H1 (cell line): ENCODE measurements at regions not wholly inside any gene's neighbourhood (a gene's known extent, or its start where the extent isn't known, plus 50 kb on each side); places are given as distances from the start of the nearest gene placed in this dataset.

ENCODE experiments used
- CTCF ChIA-PET: fragments of 300-600 bp; sonication (Branson Sonifier 250); formaldehyde crosslinking; loops from one replicate; lab custom pipeline; 2021; ENCODE audit not compliant: partially characterized antibody; lab: Charles Lee
- POLR2A ChIA-PET: fragments of 300-600 bp; sonication (Branson Sonifier 250); formaldehyde crosslinking; loops from one replicate; lab custom pipeline; 2021; ENCODE audit warnings: inconsistent platforms; ENCODE audit not compliant: partially characterized antibody; lab: Charles Lee
- DNase-seq, 2 experiments: peaks; one replicate each; pipeline versions ENCODE4 v3.0.0 to v3.0.0-alpha.2; 2010 to 2022; ENCODE audit warnings: low spot score in 2 of 2, low read depth in 1 of 2, mixed read lengths in 1 of 2
- FAIRE-seq: peaks from 2 replicates; lab custom pipeline; 2011; peaks lifted over from hg19 to GRCh38; lab: Jason Lieb, UNC
- H2AFZ ChIP-seq: 2 replicates; pipeline ENCODE4 v1.8.1; 2012; ENCODE audit warnings: low read length, inconsistent platforms
- H2AK5ac ChIP-seq: 2 replicates; pipeline ENCODE4 v1.6.1; 2013; ENCODE audit warnings: low read depth, low read length
- H2BK120ac ChIP-seq: replicated peaks from 2 replicates; pipeline ENCODE3; 2013; ENCODE audit warnings: low read depth, low read length, inconsistent platforms
- H2BK12ac ChIP-seq: 2 replicates; pipeline ENCODE4 v1.6.1; 2013; ENCODE audit warnings: low read depth, low read length
- H2BK15ac ChIP-seq: 2 replicates; pipeline ENCODE4 v1.6.1; 2013; ENCODE audit warnings: low read length
- H2BK20ac ChIP-seq: 2 replicates; pipeline ENCODE4 v1.6.1; 2013; ENCODE audit warnings: low read length
- H2BK5ac ChIP-seq: 2 replicates; pipeline ENCODE4 v1.6.1; 2013; ENCODE audit warnings: low read depth, low read length
- H3K14ac ChIP-seq: 2 replicates; pipeline ENCODE4 v1.6.1; 2013; ENCODE audit warnings: inconsistent platforms; ENCODE audit not compliant: insufficient read length
- H3K18ac ChIP-seq: 2 replicates; pipeline ENCODE4 v1.6.1; 2013; ENCODE audit warnings: low read length; ENCODE audit errors: extremely low read depth
- H3K23ac ChIP-seq: 2 replicates; pipeline ENCODE4 v1.6.1; 2013; ENCODE audit warnings: inconsistent platforms; ENCODE audit not compliant: insufficient read length
- H3K23me2 ChIP-seq: 2 replicates; pipeline ENCODE4 v1.6.1; 2013; ENCODE audit warnings: low read depth, low read length
- H3K27ac ChIP-seq: 2 replicates; pipeline ENCODE4 v1.6.1; 2011; ENCODE audit warnings: low read depth, low read length, inconsistent platforms
- H3K27me3 ChIP-seq, 4 experiments: replicated peaks in 1 of 4; 1 replicate in 1 of 4; 2 replicates in 3 of 4; pipeline versions ENCODE4 v1.6.1 to v1.8.1; 2011 to 2013; ENCODE audit warnings: low read length in 3 of 4, mild to moderate bottlenecking in 3 of 4, inconsistent platforms in 2 of 4, mixed read lengths in 2 of 4, moderate library complexity in 1 of 4; ENCODE audit not compliant: control insufficient read depth in 3 of 4, insufficient read depth in 3 of 4; ENCODE audit errors: extremely low read depth in 1 of 4
- H3K36me3 ChIP-seq, 4 experiments: 2 replicates each; pipeline versions ENCODE4 v1.6.1 to v1.8.1; 2011 to 2013; ENCODE audit warnings: mild to moderate bottlenecking in 4 of 4, low read length in 3 of 4, moderate library complexity in 2 of 4, control low read depth in 1 of 4, inconsistent platforms in 1 of 4; ENCODE audit not compliant: insufficient read depth in 4 of 4, control insufficient read depth in 2 of 4
- H3K4ac ChIP-seq: replicated peaks from 2 replicates; pipeline ENCODE3; 2013; ENCODE audit warnings: low read length, low read depth, mixed read lengths, inconsistent platforms; ENCODE audit not compliant: insufficient read length
- H3K4me1 ChIP-seq, 4 experiments: replicated peaks in 1 of 4; 1 replicate in 1 of 4; 2 replicates in 3 of 4; pipeline versions ENCODE4 v1.6.1 to v1.8.1; 2011 to 2013; ENCODE audit warnings: low read length in 3 of 4, inconsistent platforms in 2 of 4, mixed read lengths in 1 of 4; ENCODE audit not compliant: insufficient read depth in 4 of 4, control insufficient read depth in 3 of 4
- H3K4me2 ChIP-seq, 2 experiments: 2 replicates each; pipeline versions ENCODE4 v1.6.1 to v1.8.1; 2011 to 2013; ENCODE audit warnings: low read depth in 2 of 2, low read length in 2 of 2, control low read depth in 1 of 2, inconsistent platforms in 1 of 2, mild to moderate bottlenecking in 1 of 2; ENCODE audit not compliant: insufficient read depth in 1 of 2
- H3K4me3 ChIP-seq, 4 experiments: fragments of 200-600, 300-600 bp in 1 of 4; sonication (generic), shearing (Covaris generic), sonication (Bioruptor Twin) in 1 of 4; 2 replicates each; pipeline versions ENCODE4 v1.5.1 to v1.8.1; 2011 to 2016; ENCODE audit warnings: low read length in 4 of 4, low read depth in 3 of 4, control low read depth in 2 of 4, inconsistent platforms in 2 of 4, mild to moderate bottlenecking in 2 of 4, mixed read lengths in 1 of 4, moderate library complexity in 1 of 4; ENCODE audit not compliant: insufficient read depth in 2 of 4; ENCODE audit errors: extremely low read depth in 1 of 4
- H3K56ac ChIP-seq: replicated peaks from 2 replicates; pipeline ENCODE3; 2013; ENCODE audit warnings: low read depth, mild to moderate bottlenecking, mixed read lengths, low read length, inconsistent platforms; ENCODE audit not compliant: insufficient read length
- H3K79me1 ChIP-seq: 2 replicates; pipeline ENCODE4 v1.6.1; 2013; ENCODE audit warnings: low read depth, low read length, control low read depth
- H3K79me2 ChIP-seq, 2 experiments: 2 replicates each; pipeline versions ENCODE4 v1.6.1 to v1.8.1; 2012 to 2013; ENCODE audit warnings: low read length in 2 of 2, mild to moderate bottlenecking in 2 of 2, inconsistent platforms in 1 of 2; ENCODE audit not compliant: insufficient read depth in 2 of 2, control insufficient read depth in 1 of 2
- H3K9ac ChIP-seq, 4 experiments: replicated peaks in 1 of 4; 1 replicate in 1 of 4; 2 replicates in 3 of 4; pipeline versions ENCODE4 v1.6.1 to v1.8.1; 2011 to 2013; ENCODE audit warnings: low read depth in 3 of 4, low read length in 3 of 4, control low read depth in 2 of 4, mild to moderate bottlenecking in 2 of 4, moderate library complexity in 2 of 4, inconsistent platforms in 1 of 4; ENCODE audit errors: extremely low read depth in 1 of 4
- H3K9me3 ChIP-seq, 2 experiments: 2 replicates each; pipeline versions ENCODE4 v1.6.1 to v1.8.1; 2012 to 2013; ENCODE audit warnings: mild to moderate bottlenecking in 2 of 2, moderate library complexity in 2 of 2, control low read depth in 1 of 2, inconsistent platforms in 1 of 2, low read depth in 1 of 2, low read length in 1 of 2, mixed read lengths in 1 of 2; ENCODE audit not compliant: insufficient read depth in 2 of 2
- H4K20me1 ChIP-seq, 2 experiments: replicated peaks in 1 of 2; 2 replicates each; pipeline versions ENCODE3 to v1.8.1; 2011 to 2013; ENCODE audit warnings: inconsistent platforms in 2 of 2, low read length in 2 of 2, mild to moderate bottlenecking in 1 of 2; ENCODE audit not compliant: insufficient read depth in 2 of 2, control insufficient read depth in 1 of 2
- H4K5ac ChIP-seq: 2 replicates; pipeline ENCODE4 v1.6.1; 2013; ENCODE audit warnings: low read length, low read depth, mixed read lengths, inconsistent platforms; ENCODE audit not compliant: insufficient read length
- H4K8ac ChIP-seq: 2 replicates; pipeline ENCODE4 v1.8.0; 2013; ENCODE audit warnings: mild to moderate bottlenecking, moderate library complexity, low read length, inconsistent platforms; ENCODE audit not compliant: insufficient read depth; ENCODE audit errors: extremely low read depth
- H4K91ac ChIP-seq: replicated peaks from 2 replicates; pipeline ENCODE3; 2013; ENCODE audit warnings: low read length, mixed read lengths, inconsistent platforms; ENCODE audit not compliant: insufficient read length
- BACH1 ChIP-seq: IDR thresholded peaks from 2 replicates; pipeline ENCODE4 v1.6.1; 2012; ENCODE audit warnings: low read length, improper control_type of control experiment
- CBX5 ChIP-seq: fragments of 300-800, 300-1000 bp; sonication (generic); IDR thresholded peaks from 2 replicates; pipeline ENCODE4 v1.7.1; 2016; ENCODE audit warnings: antibody characterized with exemption, low read length, low read depth
- CREB1 ChIP-seq: IDR thresholded peaks from 2 replicates; pipeline ENCODE4 v1.6.1; 2012; ENCODE audit warnings: inconsistent platforms
- CTBP2 ChIP-seq: IDR thresholded peaks from 2 replicates; pipeline ENCODE4 v1.7.0; 2011; ENCODE audit warnings: borderline replicate concordance, mild to moderate bottlenecking, moderate library complexity, mixed read lengths, low read length; ENCODE audit not compliant: insufficient read depth, insufficient read length
- KDM4A ChIP-seq: IDR thresholded peaks from one replicate; pipeline ENCODE4 v1.7.1; 2012; ENCODE audit warnings: low read depth, mild to moderate bottlenecking, moderate library complexity, low read length, inconsistent platforms; ENCODE audit not compliant: severe bottlenecking
- RBBP5 ChIP-seq: IDR thresholded peaks from 2 replicates; pipeline ENCODE4 v1.7.1; 2012; ENCODE audit warnings: low read depth, mild to moderate bottlenecking, inconsistent platforms, low read length, moderate library complexity, borderline replicate concordance
- RXRA ChIP-seq: IDR thresholded peaks from 2 replicates; pipeline ENCODE4 v1.6.1; 2011; ENCODE audit warnings: low read depth, mild to moderate bottlenecking, low read length, moderate library complexity; ENCODE audit not compliant: insufficient read depth
- SAP30 ChIP-seq: fragments of 300-600 bp; sonication (generic); IDR thresholded peaks from 2 replicates; pipeline ENCODE4 v1.7.1; 2012; ENCODE audit warnings: low read length, moderate library complexity, mild to moderate bottlenecking, inconsistent platforms; ENCODE audit not compliant: insufficient read depth, insufficient replicate concordance
- SP1 ChIP-seq: IDR thresholded peaks from 2 replicates; pipeline ENCODE4 v1.6.1; 2011; ENCODE audit warnings: low read depth, low read length
- SP4 ChIP-seq: IDR thresholded peaks from 2 replicates; pipeline ENCODE4 v1.6.1; 2012; ENCODE audit warnings: low read length, inconsistent platforms
- WGBS, 2 experiments: shearing (Covaris generic) in 1 of 2; methylation state at CpG; one replicate each; pipeline versions ENCODE4 v1.1.6 to v1.1.7; 2013 to 2015; ENCODE audit warnings: low lambda C conversion rate in 2 of 2, mixed read lengths in 2 of 2, inconsistent platforms in 1 of 2, low coverage in 1 of 2, missing lambda C conversion rate in 1 of 2; ENCODE audit not compliant: insufficient replicate concordance in 2 of 2, insufficient coverage in 1 of 2, insufficient read length in 1 of 2; ENCODE audit errors: extremely low coverage in 1 of 2, missing lambda C conversion rate in 1 of 2; 5-methylcytosine and 5-hydroxymethylcytosine counted together

- ChIA-PET POLR2A (no interaction called here), CTCF (no interaction called here)
- Histone ChIP-seq H2BK15ac (no peak overlapping the region), H2BK12ac (no peak overlapping the region), H4K8ac (no peak overlapping the region), H3K18ac (no peak overlapping the region), H2BK120ac (no peak overlapping the region), H3K14ac (no peak overlapping the region), H2BK5ac (no peak overlapping the region), H3K56ac (no peak overlapping the region), H3K4me3 (no peak overlapping the region), H4K20me1 (no peaks in the 10 kb centered on the region), H3K4me1 (peaks cover 0 to 10% (median 0%) of the 10 kb centered on the region in 4 experiments; a peak in 1 of 7 replicates), H3K4me2 (no peak overlapping the region), H2AFZ (no peak overlapping the region), H3K36me3 (no peaks in the 10 kb centered on the region), H3K27ac (no peak overlapping the region), H3K79me1 (no peaks in the 10 kb centered on the region), H2BK20ac (no peak overlapping the region), H3K79me2 (no peaks in the 10 kb centered on the region), H3K4ac (no peak overlapping the region), H4K5ac (no peak overlapping the region), H3K23ac (no peak overlapping the region), H3K9ac (no peak overlapping the region), H3K23me2 (no peaks in the 10 kb centered on the region), H2AK5ac (no peak overlapping the region), H4K91ac (no peak overlapping the region), H3K27me3 (no peaks in the 10 kb centered on the region), H3K9me3 (no peaks in the 10 kb centered on the region)
- DNase-seq, result no peak
- no peak for FAIRE-seq
- WGBS, 2 experiments, result 87% methylated on average over 6 of the region's 6 CpGs; no CpG with 5 or more reads in 1 of the 2 experiments
- TF ChIP-seq RBBP5 (no peak), BACH1 (no peak), SP4 (no peak), SP1 (no peak), RXRA (no peak), CTBP2 (no peak), CREB1 (no peak), SAP30 (no peak), KDM4A (no peak), CBX5 (no peak)
Observed at GRCh38 chr7:3138997-3139396, 95.3 kb upstream of the CARD11 start.
